GF-D8 (cell line): ENCODE measurements at regions not wholly inside any gene's neighbourhood (a gene's known extent, or its start where the extent isn't known, plus 50 kb on each side); places are given as distances from the start of the nearest gene placed in this dataset.
"Not testable (repeated sequence)": the region's sequence is repeated elsewhere in the genome, so short reads cannot be mapped to it uniquely, and the experiment has no call there.

Source experiments
- DNase-seq: peaks from one replicate; lab custom pipeline; 2025; lab: John Stamatoyannopoulos, UW

DNA sequence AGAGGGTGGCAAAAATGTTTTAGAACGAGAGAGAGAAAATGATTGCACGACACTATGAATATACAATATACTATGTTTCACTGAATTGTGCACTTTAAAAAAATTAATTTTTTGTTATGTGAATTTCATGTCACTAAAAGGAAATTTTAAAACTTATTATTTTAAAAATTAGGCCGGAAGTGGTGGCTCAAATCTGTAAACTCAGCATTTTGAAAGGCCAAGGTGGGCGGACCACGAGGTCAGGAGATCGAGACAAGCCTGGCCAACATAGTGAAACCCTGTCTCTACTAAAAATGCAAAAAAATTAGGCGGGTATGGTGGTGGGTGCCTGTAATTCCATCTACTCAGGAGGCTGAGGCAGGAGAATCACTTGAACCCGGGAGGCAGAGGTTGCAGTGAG is 642.5 kb downstream of the XPNPEP1 start:
- DNase-seq = no peak

DNA sequence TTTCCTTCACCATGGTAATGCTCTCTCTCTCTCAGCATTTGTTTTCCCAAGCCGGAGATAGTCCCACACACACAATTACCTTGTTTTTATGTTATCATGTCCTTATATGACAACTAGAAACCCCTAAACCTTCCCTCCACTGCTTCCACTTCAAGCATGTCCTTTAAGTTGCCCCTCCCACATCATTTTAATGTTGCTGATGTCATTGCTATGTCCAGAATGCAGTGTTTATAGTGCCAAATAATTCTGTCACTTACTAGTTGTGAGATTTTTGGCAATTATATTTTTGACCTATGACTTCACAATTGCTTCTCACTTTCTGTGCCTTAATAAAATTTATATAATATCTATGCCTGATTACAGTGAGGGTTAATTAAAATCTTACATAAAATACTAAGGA is 645.9 kb downstream of the XPNPEP1 start:
- no peak for DNase-seq

DNA sequence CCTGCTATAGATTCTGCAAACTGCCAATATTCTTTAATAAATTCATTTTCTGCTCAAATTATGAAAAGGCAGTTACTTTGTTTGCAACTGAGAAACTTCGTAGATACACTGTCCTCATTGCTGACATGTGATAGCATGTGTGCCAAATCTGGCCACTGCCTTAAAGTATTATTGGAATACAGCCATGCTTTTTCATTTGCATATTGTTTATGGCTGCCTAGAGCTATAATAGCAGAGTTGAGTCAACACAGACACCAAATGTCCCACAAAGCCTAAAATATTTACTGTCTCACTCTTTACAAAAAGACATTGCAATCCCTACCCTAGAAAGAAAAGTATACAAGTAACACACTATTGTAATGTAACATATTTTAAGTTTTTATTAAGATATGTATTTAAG is 647.4 kb downstream of the XPNPEP1 start:
- DNase-seq = no peak

GRCh38 chr10:109274681-109275080 is 648.6 kb downstream of the XPNPEP1 start:
- no peak for DNase-seq

- no peak for DNase-seq
Measured at GRCh38 chr10:109270173-109270572, 653.1 kb downstream of the XPNPEP1 start.

GRCh38 chr10:109264004-109264403 is 659.3 kb downstream of the XPNPEP1 start:
- no peak for DNase-seq

DNA sequence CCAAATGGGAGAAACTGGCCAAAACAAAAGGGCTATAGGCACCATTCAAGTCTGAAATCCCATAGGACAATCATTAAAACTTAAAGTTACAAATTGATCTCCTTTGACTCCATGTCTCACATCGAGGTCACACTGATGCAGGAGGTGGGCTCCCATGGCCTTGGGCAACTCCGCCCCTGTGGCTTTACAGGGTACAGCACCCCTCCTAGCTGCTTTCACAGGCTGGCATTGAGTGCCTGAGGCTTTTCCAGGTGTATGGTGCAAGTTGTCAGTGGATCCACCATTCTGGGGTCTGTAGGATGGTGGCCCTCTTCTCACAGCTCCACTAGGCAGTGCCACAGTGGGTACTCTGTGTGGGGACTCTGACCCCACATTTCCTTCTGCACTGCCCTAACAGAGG is 662.1 kb downstream of the XPNPEP1 start:
- no peak for DNase-seq

DNA sequence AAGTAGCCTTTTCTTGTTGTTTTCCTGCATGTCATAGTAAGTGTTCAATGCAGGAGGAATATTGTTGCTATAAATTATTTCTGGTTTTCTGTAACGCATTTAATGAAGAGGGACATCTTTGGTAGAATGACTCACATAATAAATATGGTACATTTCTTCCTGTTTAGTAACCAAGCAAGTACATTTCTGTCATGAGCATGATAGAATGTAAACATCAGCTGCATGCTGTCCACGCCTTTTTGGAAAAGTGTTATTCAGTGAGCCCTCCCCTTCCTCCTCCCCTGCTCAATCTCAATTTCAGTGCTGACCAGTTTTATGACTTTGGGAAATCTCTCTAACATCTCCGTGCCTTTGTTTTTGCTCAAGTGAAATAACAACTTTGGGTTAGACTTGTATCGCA is 664.0 kb downstream of the XPNPEP1 start:
- DNase-seq = no peak

DNA sequence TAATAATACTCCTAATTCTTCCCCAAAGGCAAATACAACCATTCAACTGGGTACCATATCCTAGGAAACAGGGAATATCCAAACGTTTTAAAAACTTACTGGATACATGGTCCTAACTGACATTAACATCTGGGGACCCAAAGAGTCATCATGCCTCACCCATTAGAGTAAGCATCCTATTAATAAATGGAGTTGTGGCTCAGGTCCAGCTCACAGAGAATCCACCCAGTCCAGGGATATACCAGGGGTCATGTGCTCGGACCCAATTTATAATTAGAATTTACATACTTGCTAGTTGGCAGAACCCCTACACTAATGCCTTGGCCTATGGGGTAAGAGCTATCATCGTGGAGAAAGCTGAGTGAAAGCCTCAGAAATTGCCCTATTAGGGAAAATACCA is 670.0 kb downstream of the XPNPEP1 start:
- DNase-seq = no peak

DNA sequence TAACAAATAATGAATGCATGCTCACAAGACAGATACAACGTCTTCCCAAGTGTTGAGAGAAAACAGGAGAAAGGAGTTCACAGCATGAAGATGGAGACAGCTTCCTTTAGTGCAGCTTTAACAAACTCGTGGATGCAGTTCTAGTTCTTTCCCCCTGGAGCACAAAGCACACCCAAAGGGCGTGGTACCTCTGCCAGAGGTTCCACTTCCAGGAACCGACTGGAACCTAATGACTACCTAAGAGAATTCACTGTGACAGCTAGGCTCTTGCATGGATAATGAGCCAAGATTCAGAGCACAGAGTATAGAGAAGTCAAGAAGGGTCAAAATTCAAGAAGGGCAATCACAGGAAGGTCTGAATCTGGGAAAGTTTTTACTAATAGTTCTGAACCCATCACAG is 673.2 kb downstream of the XPNPEP1 start:
- no peak for DNase-seq

DNA sequence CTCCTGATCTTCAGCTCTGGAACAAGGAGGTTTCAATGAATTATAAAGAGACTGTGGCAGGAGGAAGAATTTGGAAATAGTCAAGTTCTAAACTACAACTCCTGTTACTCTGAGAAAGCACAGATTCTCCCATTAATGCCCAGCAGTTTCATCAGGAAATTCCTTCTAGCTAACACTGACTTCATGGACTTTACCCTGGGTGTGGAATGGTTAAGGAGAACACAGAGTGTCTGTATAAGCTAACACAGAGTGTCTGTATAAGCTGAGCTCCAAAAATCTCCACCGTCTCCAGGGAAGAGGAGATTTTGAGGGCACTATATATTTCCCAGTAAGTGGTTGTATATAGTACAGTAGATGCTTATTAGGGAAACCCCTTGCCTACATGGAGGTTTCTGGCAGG is 675.5 kb downstream of the XPNPEP1 start:
- no peak for DNase-seq

- no peak for DNase-seq
Measured at GRCh38 chr10:109245821-109246220, 677.5 kb downstream of the XPNPEP1 start.

DNA sequence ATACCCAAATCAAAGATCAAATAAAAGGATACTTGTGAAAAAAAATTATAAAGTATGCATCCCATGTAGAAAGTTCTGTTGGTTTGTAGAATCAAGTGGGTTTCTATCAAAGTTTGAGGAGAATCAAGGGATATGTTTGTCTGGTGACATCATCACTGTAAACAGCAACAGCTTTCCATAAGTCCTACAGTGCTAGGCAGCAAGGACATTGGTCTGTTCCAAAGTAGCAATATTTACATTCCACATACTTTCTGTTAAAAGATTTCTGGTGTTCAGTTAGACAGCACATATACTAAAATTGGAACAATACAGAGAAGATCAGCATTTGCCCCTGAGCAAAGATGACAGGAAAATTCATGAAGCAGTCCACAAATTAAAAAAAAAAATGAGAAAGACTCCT is 683.9 kb downstream of the XPNPEP1 start:
- no peak for DNase-seq

- DNase-seq = no peak
Measured at GRCh38 chr10:109237682-109238081, 685.6 kb downstream of the XPNPEP1 start.

GRCh38 chr10:109237050-109237449 is 686.3 kb downstream of the XPNPEP1 start:
- DNase-seq = no peak

- not testable (repeated sequence) for DNase-seq
Measured at GRCh38 chr10:109223533-109223932, 699.8 kb downstream of the XPNPEP1 start.

GRCh38 chr10:109219935-109220605 is 703.2 kb downstream of the XPNPEP1 start:
- no peak for DNase-seq

GRCh38 chr10:109218207-109218606 is 705.1 kb downstream of the XPNPEP1 start:
- no peak for DNase-seq

DNA sequence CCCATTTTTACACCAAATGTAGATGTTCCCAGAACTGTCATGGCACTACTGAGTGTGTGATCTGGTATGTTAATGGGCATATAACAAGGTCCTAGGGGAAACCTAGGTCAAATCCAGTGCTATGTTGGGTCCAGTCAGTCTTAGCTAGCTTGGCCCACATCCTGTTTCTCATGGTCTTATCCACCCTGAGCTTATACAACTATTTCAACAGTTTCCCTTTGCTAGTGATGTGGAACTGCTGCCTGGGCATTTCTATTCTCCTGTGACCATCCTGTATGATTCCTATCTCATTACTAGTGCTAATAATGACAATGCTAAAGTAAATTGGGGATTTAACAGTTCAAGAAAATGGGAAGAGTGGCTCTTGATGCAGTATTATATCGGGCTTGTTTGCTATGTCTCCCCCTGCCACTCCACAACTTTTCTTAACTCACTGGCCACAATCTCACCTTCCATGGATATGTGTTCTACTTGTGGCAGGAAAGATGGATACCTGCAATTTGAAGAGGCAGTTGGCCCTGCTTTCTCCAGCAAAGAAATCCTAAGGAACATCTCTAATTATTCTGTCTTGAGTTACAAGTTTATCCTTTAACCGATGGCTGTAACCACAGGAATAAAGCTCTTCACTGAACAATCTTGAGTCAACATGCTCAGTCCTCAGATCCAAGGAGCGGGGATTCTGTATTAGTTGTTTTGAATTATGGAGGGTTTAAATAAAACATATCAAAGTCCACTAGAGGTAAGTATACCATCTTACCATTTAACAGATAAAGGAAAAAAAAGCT is 707.8 kb downstream of the XPNPEP1 start:
- DNase-seq = no peak

DNA sequence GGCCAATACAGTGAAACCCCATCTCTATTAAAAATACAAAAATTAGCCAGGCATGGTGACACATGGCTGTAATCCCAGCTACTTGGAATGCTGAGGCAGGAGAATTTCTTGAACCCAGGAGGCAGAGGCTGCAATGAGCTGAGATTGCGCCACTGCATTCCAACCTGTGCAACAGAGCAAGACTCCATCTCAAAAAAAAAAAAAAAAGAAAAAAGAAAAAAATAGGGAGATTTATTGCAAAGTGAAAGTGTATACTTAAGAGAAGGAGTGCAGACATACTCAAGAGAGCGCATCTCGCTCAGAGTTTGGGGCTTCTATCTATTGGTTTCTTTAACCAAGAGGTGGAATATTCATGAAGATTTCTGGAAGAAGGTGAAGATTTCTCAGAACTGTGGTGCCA is 708.4 kb downstream of the XPNPEP1 start:
- DNase-seq = not testable (repeated sequence)

GRCh38 chr10:109207361-109207760 is 716.0 kb downstream of the XPNPEP1 start:
- no peak for DNase-seq

- DNase-seq = no peak
Measured at GRCh38 chr10:109205929-109206585, 717.3 kb downstream of the XPNPEP1 start.
